A673 (cell line): ENCODE measurements at regions not wholly inside any gene's neighbourhood (a gene's known extent, or its start where the extent isn't known, plus 50 kb on each side); places are given as distances from the start of the nearest gene placed in this dataset.

Experiments
- BruUV-seq: library from RNA; stranded (reverse); fragments of 400-500 nt; replicated peaks from 2 replicates; lab custom pipeline; 2021; lab: Mats Ljungman, UMichigan
- CTCF ChIA-PET: fragments of 300-600 bp; sonication (Branson Sonifier 250); formaldehyde crosslinking; loops from one replicate; lab custom pipeline; 2022; ENCODE audit warnings: antibody characterized with exemption; lab: Charles Lee
- POLR2A ChIA-PET: fragments of 300-600 bp; sonication (Branson Sonifier 250); formaldehyde crosslinking; loops from one replicate; lab custom pipeline; 2022; ENCODE audit warnings: antibody characterized with exemption; ENCODE audit not compliant: low non-redundant PET; lab: Charles Lee
- DNase-seq: peaks from one replicate; pipeline ENCODE4 v3.0.0-alpha.2; 2015; ENCODE audit warnings: low spot score
- H3K27ac ChIP-seq: fragments of 200-600 bp; sonication (generic); 2 replicates; pipeline ENCODE4 v1.5.1; 2016; ENCODE audit warnings: mixed run types, low read depth, mild to moderate bottlenecking, mixed read lengths, antibody characterized with exemption, low read length; ENCODE audit not compliant: poor library complexity, severe bottlenecking
- H3K27me3 ChIP-seq: fragments of 200-600 bp; sonication (generic); replicated peaks from 2 replicates; pipeline ENCODE4 v1.6.1; 2017; ENCODE audit warnings: mixed run types, low read depth, mild to moderate bottlenecking, mixed read lengths, antibody characterized with exemption, low read length; ENCODE audit not compliant: insufficient read depth, poor library complexity
- H3K36me3 ChIP-seq: fragments of 200-600 bp; sonication (generic); 2 replicates; pipeline ENCODE4 v1.6.1; 2016; ENCODE audit warnings: mixed run types, mild to moderate bottlenecking, mixed read lengths, antibody characterized with exemption, low read length; ENCODE audit not compliant: insufficient read depth, poor library complexity, severe bottlenecking
- H3K4me1 ChIP-seq: fragments of 200-600 bp; sonication (generic); 2 replicates; pipeline ENCODE4 v1.6.1; 2017; ENCODE audit warnings: mixed run types, mild to moderate bottlenecking, mixed read lengths, antibody characterized with exemption, low read length; ENCODE audit not compliant: insufficient read depth, poor library complexity, severe bottlenecking
- H3K4me3 ChIP-seq: fragments of 200-600 bp; sonication (generic); 2 replicates; pipeline ENCODE4 v1.5.1; 2016; ENCODE audit warnings: low read depth, mixed run types, mild to moderate bottlenecking, mixed read lengths, low read length; ENCODE audit not compliant: poor library complexity, severe bottlenecking
- H3K9me3 ChIP-seq: fragments of 200-600 bp; sonication (generic); 2 replicates; pipeline ENCODE4 v1.6.1; 2016; ENCODE audit warnings: mixed run types, low read depth, mild to moderate bottlenecking, mixed read lengths, antibody characterized with exemption, low read length; ENCODE audit not compliant: poor library complexity, severe bottlenecking
- EZH2 ChIP-seq: fragments of 200-600 bp; sonication (generic); IDR thresholded peaks from 2 replicates; pipeline ENCODE4 v1.6.1; 2017; ENCODE audit warnings: borderline replicate concordance, low read depth, mild to moderate bottlenecking, mixed read lengths, antibody characterized with exemption, low read length; ENCODE audit not compliant: poor library complexity, severe bottlenecking
- intact Hi-C: fragments of 100-400 bp; cut with micrococcal nuclease; formaldehyde crosslinking; loops from one replicate; pipeline ENCODE4 v1.10.0; 2022; ENCODE audit not compliant: unreplicated experiment
- TF ChIP-seq, protein P1 (sequence below): fragments of 300-800, 200-600 bp; sonication (generic); conservative IDR thresholded peaks from 2 replicates; pipeline ENCODE4 v1.5.1; 2017; ENCODE audit warnings: low read depth, mild to moderate bottlenecking, antibody characterized with exemption, low read length, moderate library complexity, mixed read lengths

- TF ChIP-seq EZH2: no peak
- TF ChIP-seq, protein P1, sequence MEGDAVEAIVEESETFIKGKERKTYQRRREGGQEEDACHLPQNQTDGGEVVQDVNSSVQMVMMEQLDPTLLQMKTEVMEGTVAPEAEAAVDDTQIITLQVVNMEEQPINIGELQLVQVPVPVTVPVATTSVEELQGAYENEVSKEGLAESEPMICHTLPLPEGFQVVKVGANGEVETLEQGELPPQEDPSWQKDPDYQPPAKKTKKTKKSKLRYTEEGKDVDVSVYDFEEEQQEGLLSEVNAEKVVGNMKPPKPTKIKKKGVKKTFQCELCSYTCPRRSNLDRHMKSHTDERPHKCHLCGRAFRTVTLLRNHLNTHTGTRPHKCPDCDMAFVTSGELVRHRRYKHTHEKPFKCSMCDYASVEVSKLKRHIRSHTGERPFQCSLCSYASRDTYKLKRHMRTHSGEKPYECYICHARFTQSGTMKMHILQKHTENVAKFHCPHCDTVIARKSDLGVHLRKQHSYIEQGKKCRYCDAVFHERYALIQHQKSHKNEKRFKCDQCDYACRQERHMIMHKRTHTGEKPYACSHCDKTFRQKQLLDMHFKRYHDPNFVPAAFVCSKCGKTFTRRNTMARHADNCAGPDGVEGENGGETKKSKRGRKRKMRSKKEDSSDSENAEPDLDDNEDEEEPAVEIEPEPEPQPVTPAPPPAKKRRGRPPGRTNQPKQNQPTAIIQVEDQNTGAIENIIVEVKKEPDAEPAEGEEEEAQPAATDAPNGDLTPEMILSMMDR: no peak
- DNase-seq: no peak
- H3K27ac ChIP-seq: no peak overlapping the region
- BruUV-seq: no TSS peak
- H3K4me3 ChIP-seq: no peak overlapping the region
- no peaks in the 10 kb centered on the region for H3K27me3 ChIP-seq
- ChIA-PET POLR2A (no interaction called here), CTCF (no interaction called here)
- H3K4me1 ChIP-seq: no peaks in the 10 kb centered on the region
- intact Hi-C loops: no loop called here
- peaks cover 13% of the 10 kb centered on the region for H3K9me3 ChIP-seq
- no peaks in the 10 kb centered on the region for H3K36me3 ChIP-seq
Measured at GRCh38 chr3:130609166-130609979, 92.4 kb downstream of the COL6A6 start.

DNA sequence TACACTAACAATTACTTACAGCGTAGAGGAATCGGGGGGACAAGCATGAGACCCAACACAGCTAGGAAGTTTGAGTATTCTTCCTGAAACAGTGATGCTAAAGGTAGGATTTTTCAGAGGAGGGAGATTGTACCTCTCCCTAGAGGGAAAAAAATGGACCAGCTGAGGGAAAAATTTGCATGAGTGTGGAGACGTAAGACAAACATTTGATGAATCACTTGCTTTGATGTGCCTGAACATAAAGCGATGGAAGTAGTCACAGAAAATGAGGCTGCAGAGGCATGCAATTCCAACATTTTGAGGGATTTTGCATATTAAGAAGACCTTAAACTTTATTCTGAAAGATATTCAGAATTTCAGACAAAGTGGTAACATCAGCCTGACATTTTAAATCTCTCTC is 102.2 kb downstream of the COL6A6 start:
- no peak for DNase-seq
- no TSS peak for BruUV-seq
- intact Hi-C loops: no loop called here
- no peaks in the 10 kb centered on the region for H3K36me3 ChIP-seq
- no peaks in the 10 kb centered on the region for H3K4me1 ChIP-seq
- no peaks in the 10 kb centered on the region for H3K9me3 ChIP-seq
- ChIA-PET POLR2A (no interaction called here), CTCF (no interaction called here)
- H3K27me3 ChIP-seq: no peaks in the 10 kb centered on the region
- H3K4me3 ChIP-seq: no peak overlapping the region
- TF ChIP-seq, protein P1: no peak
- TF ChIP-seq EZH2: no peak
- no peak overlapping the region for H3K27ac ChIP-seq

DNA sequence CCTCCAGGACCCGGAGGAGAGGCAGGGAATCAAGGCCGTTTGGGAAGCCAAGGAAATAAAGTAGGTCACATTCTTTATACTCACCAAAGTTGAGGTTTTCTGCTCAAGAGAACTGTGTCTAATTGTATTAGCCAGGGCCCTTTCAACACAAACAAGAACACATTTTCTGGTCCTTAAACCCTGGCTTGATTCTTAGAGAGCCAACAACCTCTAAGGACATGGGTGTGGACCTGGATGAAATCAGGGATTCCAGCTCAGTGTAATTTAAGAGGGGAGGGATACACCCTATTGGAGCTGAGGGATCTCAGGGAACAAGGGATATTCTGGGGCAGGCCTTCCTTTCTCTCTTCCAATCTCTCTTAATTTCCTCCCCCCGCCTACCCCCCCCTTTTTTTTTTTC is 104.8 kb downstream of the COL6A6 start:
- ChIA-PET POLR2A (no interaction called here), CTCF (no interaction called here)
- no peak overlapping the region for H3K27ac ChIP-seq
- no peaks in the 10 kb centered on the region for H3K4me1 ChIP-seq
- H3K4me3 ChIP-seq: no peak overlapping the region
- TF ChIP-seq, protein P1: no peak
- TF ChIP-seq EZH2: no peak
- no peak for DNase-seq
- intact Hi-C loops: no loop called here
- H3K27me3 ChIP-seq: no peaks in the 10 kb centered on the region
- BruUV-seq: no TSS peak
- H3K36me3 ChIP-seq: no peaks in the 10 kb centered on the region
- no peaks in the 10 kb centered on the region for H3K9me3 ChIP-seq
